Stomach (tissue), 8 donors: ENCODE measurements at regions not wholly inside any gene's neighbourhood (a gene's known extent, or its start where the extent isn't known, plus 50 kb on each side); places are given as distances from the start of the nearest gene placed in this dataset.

Experiments used
- DNase-seq, 2 donors: peaks; one replicate each; pipeline versions ENCODE4 v3.0.0 to v3.0.0-alpha.2; 2013 to 2019
- H3K27ac ChIP-seq, 5 donors: fragments of 200-600 bp in 4 of 5; sonication (generic) in 4 of 5; one replicate each; pipeline ENCODE4 v1.5.1; 2013 to 2019; ENCODE audit warnings: mild to moderate bottlenecking in 1 of 5, moderate library complexity in 1 of 5
- H3K27me3 ChIP-seq, 3 donors: fragments of 200-600 bp; sonication (generic); one replicate each; pipeline ENCODE4 v1.5.1; 2017 to 2019; ENCODE audit warnings: mixed run types in 1 of 3
- H3K36me3 ChIP-seq, 4 donors: fragments of 200-600 bp; sonication (generic); 1 replicate in 3 of 4; 2 replicates in 1 of 4; pipeline ENCODE4 v1.5.1; 2016 to 2019
- H3K4me1 ChIP-seq, 4 donors: fragments of 200-600 bp; sonication (generic); one replicate each; pipeline ENCODE4 v1.5.1; 2016 to 2019
- H3K4me3 ChIP-seq, 4 donors: fragments of 200-600 bp; sonication (generic) in 3 of 4; one replicate each; pipeline ENCODE4 v1.5.1; 2016 to 2019; ENCODE audit warnings: mild to moderate bottlenecking in 1 of 4
- H3K9me3 ChIP-seq, 4 donors: fragments of 200-600 bp; sonication (generic); one replicate each; pipeline ENCODE4 v1.5.1; 2016 to 2019
- EP300 ChIP-seq: sonication (generic); formaldehyde crosslinking; IDR thresholded peaks from one replicate; pipeline ENCODE4 v1.6.1; 2017; ENCODE audit warnings: antibody characterized with exemption
- POLR2A ChIP-seq, 4 donors: fragments of 450-650 bp; IDR thresholded peaks; one replicate each; pipeline ENCODE4 v1.6.1; 2016; ENCODE audit warnings: antibody characterized with exemption in 4 of 4, control low read depth in 2 of 4, mild to moderate bottlenecking in 1 of 4, moderate library complexity in 1 of 4
- POLR2AphosphoS5 ChIP-seq, 3 donors: sonication (generic); formaldehyde crosslinking; IDR thresholded peaks; one replicate each; pipeline ENCODE4 v1.6.1; 2016; ENCODE audit warnings: antibody characterized with exemption in 3 of 3
- WGBS, 5 donors: extraction: QIAGEN DNeasy Blood & Tissue Kit in 3 of 5; methylation state at CpG; one replicate each; pipeline versions ENCODE4 v1.1.5 to v1.1.7; 2013 to 2018; 5-methylcytosine and 5-hydroxymethylcytosine counted together
- intact Hi-C: fragments of 100-400 bp; cut with DNase I; formaldehyde crosslinking; loops from one replicate; pipeline ENCODE4 v1.15.1; 2023; ENCODE audit warnings: low total_unique reads
- TF ChIP-seq, protein P1 (sequence below), 7 experiments: fragments of 450-650 bp in 4 of 7; fragments of 200-600 bp in 3 of 7; sonication (generic) in 3 of 7; IDR thresholded peaks; one replicate each; pipeline ENCODE4 v1.5.1; 2016 to 2019; ENCODE audit warnings: antibody characterized with exemption in 7 of 7, control low read depth in 2 of 7, mild to moderate bottlenecking in 1 of 7
- donor health status: healthy with polysubstance abuse.
- donor health status: Bipolar disorder and iron deficiency.
- donor health status: healthy.

DNA sequence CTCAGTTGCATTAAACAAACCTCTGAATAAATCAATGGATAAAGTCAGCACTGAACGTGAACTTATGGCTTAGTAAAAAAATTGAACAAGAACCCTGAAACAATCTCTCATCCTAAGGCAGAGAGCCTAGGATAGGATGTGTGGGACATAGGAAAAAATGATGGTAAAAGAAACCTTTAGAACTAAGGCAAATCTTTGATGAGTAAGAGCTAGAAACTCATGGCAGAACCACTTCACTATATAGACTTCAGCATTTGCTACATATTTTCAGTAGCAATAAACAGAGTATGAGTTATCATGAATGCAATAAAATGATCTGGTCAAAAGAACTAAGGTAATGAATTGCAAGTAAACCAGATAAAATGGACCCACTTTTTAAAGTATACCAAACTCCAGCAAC lies 725.8 kb upstream of the DPPA4 start:
- no peaks in the 10 kb centered on the region for H3K36me3 ChIP-seq
- no peaks in the 10 kb centered on the region for H3K4me1 ChIP-seq
- H3K27ac ChIP-seq, result no peak overlapping the region
- no peaks in the 10 kb centered on the region for H3K27me3 ChIP-seq
- no peak overlapping the region for H3K4me3 ChIP-seq
- no peak for DNase-seq
- TF ChIP-seq POLR2A (IDR thresholded peaks at IDR 0.05) (no peak), POLR2AphosphoS5 (IDR thresholded peaks at IDR 0.05) (no peak), EP300 (no peak)
- TF ChIP-seq, protein P1, sequence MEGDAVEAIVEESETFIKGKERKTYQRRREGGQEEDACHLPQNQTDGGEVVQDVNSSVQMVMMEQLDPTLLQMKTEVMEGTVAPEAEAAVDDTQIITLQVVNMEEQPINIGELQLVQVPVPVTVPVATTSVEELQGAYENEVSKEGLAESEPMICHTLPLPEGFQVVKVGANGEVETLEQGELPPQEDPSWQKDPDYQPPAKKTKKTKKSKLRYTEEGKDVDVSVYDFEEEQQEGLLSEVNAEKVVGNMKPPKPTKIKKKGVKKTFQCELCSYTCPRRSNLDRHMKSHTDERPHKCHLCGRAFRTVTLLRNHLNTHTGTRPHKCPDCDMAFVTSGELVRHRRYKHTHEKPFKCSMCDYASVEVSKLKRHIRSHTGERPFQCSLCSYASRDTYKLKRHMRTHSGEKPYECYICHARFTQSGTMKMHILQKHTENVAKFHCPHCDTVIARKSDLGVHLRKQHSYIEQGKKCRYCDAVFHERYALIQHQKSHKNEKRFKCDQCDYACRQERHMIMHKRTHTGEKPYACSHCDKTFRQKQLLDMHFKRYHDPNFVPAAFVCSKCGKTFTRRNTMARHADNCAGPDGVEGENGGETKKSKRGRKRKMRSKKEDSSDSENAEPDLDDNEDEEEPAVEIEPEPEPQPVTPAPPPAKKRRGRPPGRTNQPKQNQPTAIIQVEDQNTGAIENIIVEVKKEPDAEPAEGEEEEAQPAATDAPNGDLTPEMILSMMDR (IDR thresholded peaks at IDR 0.05), result no peak
- no peaks in the 10 kb centered on the region for H3K9me3 ChIP-seq
- 57 to 81% (median 67%) methylated on average over 1 of the region's 1 CpG for WGBS, 5 donors
- intact Hi-C loops, result no loop called here

DNA sequence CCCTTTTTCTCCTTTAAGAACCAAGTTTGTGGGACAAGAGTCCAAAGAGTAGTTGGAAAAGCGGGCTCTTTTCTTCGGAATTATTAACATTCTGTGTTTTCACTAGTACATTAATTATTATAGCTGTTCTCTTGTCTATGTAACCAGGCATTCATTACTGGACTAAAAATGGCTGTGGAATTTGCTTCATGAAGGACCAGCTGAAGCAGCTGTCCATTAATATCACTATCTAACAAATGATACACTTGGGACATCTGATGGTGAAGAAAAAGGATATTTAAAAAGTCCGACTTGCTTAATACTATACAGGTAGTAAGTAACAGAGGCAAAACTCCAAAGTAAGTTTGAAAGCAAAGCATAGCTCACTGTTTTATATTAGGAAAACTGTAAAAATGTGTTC lies 728.9 kb upstream of the DPPA4 start:
- Histone ChIP-seq H3K27ac (no peak overlapping the region), H3K9me3 (no peaks in the 10 kb centered on the region), H3K36me3 (no peaks in the 10 kb centered on the region), H3K27me3 (no peaks in the 10 kb centered on the region), H3K4me1 (peaks cover 0 to 19% (median 0%) of the 10 kb centered on the region in 4 donors), H3K4me3 (no peak overlapping the region)
- WGBS, 5 donors, result 83 to 96% (median 91%) methylated on average over 3 of the region's 3 CpGs
- no peak for DNase-seq
- intact Hi-C loops, result no loop called here
- TF ChIP-seq EP300 (no peak), POLR2AphosphoS5 (IDR thresholded peaks at IDR 0.05) (no peak), POLR2A (IDR thresholded peaks at IDR 0.05) (no peak)
- TF ChIP-seq, protein P1 (IDR thresholded peaks at IDR 0.05), result no peak

DNA sequence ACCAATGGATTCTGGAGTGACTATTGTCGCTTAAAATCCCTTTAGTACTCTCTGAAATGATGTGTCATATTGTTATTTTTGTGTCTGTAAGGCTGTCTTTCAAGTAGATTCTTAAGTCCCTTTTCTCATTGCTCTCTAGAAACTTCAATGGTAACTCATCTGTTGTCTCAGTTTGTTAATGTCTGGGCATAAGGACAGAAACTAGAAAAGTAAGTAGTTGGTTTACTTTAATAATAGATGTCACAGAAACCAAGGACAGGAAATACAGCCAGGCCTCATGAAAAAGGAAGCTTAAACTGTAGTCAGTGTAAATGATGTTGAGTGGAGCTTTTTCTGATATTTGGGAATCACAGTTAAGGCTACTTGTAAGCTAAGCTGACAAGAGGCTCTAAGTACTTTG lies 730.2 kb upstream of the DPPA4 start:
- TF ChIP-seq EP300, result no peak
- TF ChIP-seq, protein P1 (IDR thresholded peaks at IDR 0.05), result no peak
- TF ChIP-seq POLR2A (IDR thresholded peaks at IDR 0.05), result no peak
- no peak for TF ChIP-seq POLR2AphosphoS5 (IDR thresholded peaks at IDR 0.05)
- H3K9me3 ChIP-seq, result peaks cover 0 to 5% (median 0%) of the 10 kb centered on the region in 4 donors
- no peak overlapping the region for H3K27ac ChIP-seq
- intact Hi-C loops, result no loop called here
- no peaks in the 10 kb centered on the region for H3K27me3 ChIP-seq
- no peak overlapping the region for H3K4me3 ChIP-seq
- H3K4me1 ChIP-seq, result peaks cover 0 to 19% (median 0%) of the 10 kb centered on the region in 4 donors
- DNase-seq, result no peak
- WGBS, 5 donors, result 89 to 96% (median 91%) methylated on average over 1 of the region's 1 CpG
- no peaks in the 10 kb centered on the region for H3K36me3 ChIP-seq

DNA sequence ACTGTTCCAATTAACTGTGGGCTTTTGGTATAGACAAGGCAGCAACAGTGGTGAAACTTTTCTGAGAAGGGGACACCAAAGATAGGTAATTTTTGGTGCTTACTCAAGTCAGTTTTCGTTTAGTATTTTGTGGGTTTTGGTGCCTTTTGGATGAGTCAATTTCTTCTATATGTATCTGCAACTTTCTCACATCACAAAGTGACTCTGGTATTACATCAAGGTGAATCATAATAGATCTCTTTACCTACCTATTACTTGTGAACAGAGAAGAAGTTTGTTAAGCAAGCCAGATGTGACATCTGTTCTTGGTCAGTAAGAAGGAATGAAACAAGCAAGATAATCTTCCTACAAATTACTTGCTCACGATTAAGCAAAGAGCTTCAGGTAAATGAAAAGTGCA lies 732.4 kb upstream of the DPPA4 start:
- Histone ChIP-seq H3K27ac (no peak overlapping the region), H3K4me1 (peaks cover 0 to 19% (median 0%) of the 10 kb centered on the region in 4 donors), H3K36me3 (no peaks in the 10 kb centered on the region), H3K4me3 (no peak overlapping the region), H3K9me3 (peaks cover 0 to 5% (median 0%) of the 10 kb centered on the region in 4 donors), H3K27me3 (no peaks in the 10 kb centered on the region)
- TF ChIP-seq EP300 (no peak), POLR2A (IDR thresholded peaks at IDR 0.05) (no peak), POLR2AphosphoS5 (IDR thresholded peaks at IDR 0.05) (no peak)
- TF ChIP-seq, protein P1 (IDR thresholded peaks at IDR 0.05), result no peak
- 50 to 68% (median 61%) methylated on average over 2 of the region's 2 CpGs for WGBS, 5 donors
- no peak for DNase-seq
- intact Hi-C loops, result no loop called here
